ENCODE measurements at regions not wholly inside any gene's neighbourhood (a gene's known extent, or its start where the extent isn't known, plus 50 kb on each side); places are given as distances from the start of the nearest gene placed in this dataset.
"Not testable (repeated sequence)": the region's sequence is repeated elsewhere in the genome, so short reads cannot be mapped to it uniquely, and the experiment has no call there.

GRCh38 chr2:49804111-49804510, 649.8 kb upstream of the FSHR start:
- DNase-seq (ENCODE audit: low read depth), result no peak

DNA sequence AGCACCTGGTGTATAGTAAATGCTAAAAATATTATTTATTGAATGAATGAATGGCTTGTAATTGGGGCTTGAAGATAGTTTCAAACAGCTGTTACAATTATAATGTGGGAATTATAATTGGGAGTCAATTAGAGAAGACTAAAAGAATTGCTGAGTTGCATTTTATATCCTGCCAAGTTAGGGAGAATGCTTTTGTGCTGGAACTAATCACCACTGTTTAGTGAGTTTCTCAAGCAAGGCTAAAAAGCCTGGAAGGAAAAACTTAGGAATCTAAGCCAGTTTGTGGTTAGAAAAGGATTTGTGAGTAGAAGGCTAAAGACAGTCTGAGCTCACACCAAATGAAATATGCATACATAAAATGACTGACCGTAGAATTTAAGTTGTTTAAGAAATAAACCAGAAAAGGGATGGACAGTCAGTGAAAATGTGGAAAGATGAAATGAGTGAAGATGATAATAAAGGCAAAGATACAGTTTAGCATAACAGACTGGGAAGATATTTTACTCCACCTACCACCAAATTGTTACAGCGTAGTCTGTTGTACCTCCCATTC, 647.7 kb upstream of the FSHR start:
- peak; percentile 14 for DNase-seq (ENCODE audit: low read depth)

DNA sequence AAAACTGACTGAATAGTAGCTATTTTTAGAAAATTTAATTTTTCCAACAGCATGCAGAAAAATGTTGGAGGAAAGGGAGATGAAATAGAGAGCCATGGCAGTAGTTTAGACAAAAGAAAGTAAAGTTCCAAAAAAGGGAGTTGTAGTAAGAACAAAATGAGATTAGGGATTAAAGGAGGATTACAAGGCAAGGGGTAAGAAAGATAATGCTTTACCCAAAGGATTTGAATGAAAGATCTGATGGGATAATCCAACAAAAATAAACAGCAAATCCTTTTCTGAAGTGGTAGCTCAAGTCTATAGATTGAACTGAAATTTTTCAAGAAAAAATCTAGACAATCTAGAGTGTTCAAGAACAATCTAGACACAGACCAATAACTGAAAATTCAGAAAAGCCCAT, 644.3 kb upstream of the FSHR start:
- DNase-seq (ENCODE audit: low read depth), result no peak

DNA sequence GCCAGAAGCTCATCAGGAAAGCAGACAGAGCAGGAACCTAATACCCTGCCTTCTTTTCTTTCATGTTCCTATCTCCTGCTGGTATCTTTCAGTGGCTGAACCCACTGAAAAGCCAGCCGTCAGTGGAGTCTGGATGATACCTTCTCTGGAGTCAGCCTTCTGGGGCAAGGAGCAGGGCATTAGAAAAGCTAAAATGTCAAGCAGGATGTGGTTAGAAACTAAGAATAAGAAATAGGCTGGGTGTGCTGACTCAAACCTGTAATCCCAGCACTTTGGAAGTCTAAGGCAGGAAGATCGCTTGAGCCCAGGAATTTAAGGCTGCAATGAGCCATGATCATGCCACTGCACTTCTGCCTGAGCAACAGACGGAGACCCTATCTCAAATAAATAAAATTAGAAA, 642.0 kb upstream of the FSHR start:
- peak; percentile 17 for DNase-seq (ENCODE audit: low read depth)

GRCh38 chr2:49794396-49794795, 640.1 kb upstream of the FSHR start:
- no peak for DNase-seq (ENCODE audit: low read depth)

- no peak for DNase-seq (ENCODE audit: low read depth)
These were observed 634.0 kb upstream of the FSHR start for GRCh38 chr2:49788300-49788699.

- DNase-seq (ENCODE audit: low read depth), result no peak
These were observed 626.6 kb upstream of the FSHR start for GRCh38 chr2:49780949-49781348.

- DNase-seq (ENCODE audit: low read depth), result no peak
These were observed 618.1 kb upstream of the FSHR start for GRCh38 chr2:49772299-49772970.

- DNase-seq (ENCODE audit: low read depth), result peak; percentile 37
These were observed 616.6 kb upstream of the FSHR start for GRCh38 chr2:49770919-49771318.

- no peak for DNase-seq (ENCODE audit: low read depth)
These were observed 613.0 kb upstream of the FSHR start for GRCh38 chr2:49767316-49767715.

DNA sequence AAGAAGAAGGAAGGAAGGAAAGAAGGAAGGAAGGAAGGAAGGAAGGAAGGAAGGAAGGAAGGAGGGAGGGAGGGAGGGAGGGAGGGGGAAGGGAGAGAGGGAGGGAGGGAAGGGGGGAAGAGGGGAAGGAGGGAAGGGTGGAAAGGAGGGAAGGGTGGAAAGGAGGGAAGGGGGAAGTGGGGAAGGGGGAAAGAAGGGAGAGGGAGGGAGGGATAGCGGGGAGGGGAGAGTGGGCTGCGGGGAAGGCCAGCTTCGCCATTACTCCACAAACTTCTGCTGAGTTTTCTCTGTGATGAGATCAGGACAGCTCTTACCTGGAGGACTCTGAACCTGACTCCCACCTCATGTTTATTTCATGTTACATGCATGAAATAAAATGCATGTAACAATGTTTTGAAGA, 601.5 kb upstream of the FSHR start:
- DNase-seq (ENCODE audit: low read depth), result no peak

- no peak for DNase-seq (ENCODE audit: low read depth)
These were observed 600.1 kb upstream of the FSHR start for GRCh38 chr2:49754381-49754780.

- DNase-seq (ENCODE audit: low read depth), result peak; percentile 43
These were observed 599.1 kb upstream of the FSHR start for GRCh38 chr2:49753344-49753985.

DNA sequence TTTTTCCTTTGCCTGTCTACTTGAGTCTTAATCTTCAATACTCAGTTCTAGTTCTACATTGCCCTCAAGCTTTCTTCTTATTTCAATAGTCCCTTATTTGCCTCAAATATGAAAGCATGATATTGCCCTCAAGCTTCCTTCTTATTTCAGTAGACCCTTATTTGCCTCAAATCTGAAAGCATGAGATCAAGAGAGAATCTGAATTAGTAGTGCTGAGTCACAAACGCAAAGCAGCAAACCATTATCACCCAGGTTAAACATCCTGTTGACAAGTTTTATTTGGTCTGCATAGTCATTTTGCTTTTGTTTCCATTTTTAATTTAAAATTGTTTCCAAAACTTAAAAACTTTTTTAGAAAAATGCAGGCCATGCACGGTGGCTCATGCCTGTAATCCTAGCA, 583.3 kb upstream of the FSHR start:
- no peak for DNase-seq (ENCODE audit: low read depth)

DNA sequence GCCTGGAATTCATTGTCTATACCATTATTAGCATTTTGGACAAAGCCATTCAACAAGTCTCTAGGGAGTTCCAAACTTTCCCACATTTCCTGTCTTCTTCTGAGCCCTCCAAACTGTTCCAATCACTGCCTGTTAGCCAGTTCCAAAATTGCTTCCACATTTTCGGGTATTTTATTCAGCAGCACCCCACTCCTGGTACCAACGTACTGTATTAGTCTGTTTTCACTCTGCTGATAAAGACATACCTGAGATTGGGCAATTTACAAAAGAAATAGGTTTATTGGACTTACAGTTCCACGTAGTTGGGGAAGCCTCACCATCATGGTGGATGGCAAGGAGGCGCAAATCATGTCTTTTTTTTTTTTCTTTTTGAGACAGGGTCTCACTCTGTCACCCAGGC, 578.6 kb upstream of the FSHR start:
- not testable (repeated sequence) for DNase-seq (ENCODE audit: low read depth)

- no peak for DNase-seq (ENCODE audit: low read depth)
These were observed 564.9 kb upstream of the FSHR start for GRCh38 chr2:49719241-49719640.

DNA sequence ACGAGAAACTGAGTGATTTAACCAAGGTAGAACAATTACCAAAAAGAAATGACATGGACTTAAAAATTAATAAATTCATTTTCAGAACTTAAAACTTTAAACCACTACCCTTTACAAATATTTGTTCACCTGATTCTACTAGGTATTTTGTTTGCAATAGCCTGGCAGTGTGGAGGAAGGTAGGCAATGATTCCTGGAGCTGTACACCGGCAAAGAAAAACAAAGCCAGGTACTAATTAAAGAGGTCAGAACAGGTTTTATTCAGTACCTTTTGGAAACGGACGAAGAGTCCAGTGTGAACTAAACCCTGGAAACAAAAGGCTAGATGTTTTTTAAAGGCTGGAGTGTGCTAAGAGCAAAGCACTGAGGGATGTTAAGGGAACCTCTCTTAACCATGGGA, 561.3 kb upstream of the FSHR start:
- DNase-seq (ENCODE audit: low read depth), result no peak

- no peak for DNase-seq (ENCODE audit: low read depth)
These were observed 560.1 kb upstream of the FSHR start for GRCh38 chr2:49714454-49714853.

GRCh38 chr2:49702740-49703139, 548.4 kb upstream of the FSHR start:
- DNase-seq (ENCODE audit: low read depth), result no peak

DNA sequence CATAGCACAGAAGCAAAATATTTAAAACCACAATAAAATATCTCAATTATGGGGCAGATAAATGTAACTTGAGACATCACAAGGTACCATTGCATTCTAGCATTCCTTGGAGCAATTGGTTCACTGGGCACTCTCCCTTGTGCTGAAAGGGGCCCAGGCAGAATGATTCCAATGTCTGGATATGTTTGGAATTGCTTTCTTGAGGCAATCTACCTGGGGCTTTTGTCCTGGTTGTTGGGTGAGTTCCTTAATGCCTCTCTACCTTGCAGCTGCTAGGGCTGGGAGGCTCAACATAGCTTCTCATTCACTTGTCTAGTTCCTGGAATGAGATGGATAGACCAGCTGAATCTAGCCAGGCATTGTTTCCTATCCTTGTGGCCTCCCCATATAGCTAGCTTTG, 539.6 kb upstream of the FSHR start:
- DNase-seq (ENCODE audit: low read depth), result no peak

GRCh38 chr2:49692022-49692421, 537.7 kb upstream of the FSHR start:
- DNase-seq (ENCODE audit: low read depth), result not testable (repeated sequence)

DNA sequence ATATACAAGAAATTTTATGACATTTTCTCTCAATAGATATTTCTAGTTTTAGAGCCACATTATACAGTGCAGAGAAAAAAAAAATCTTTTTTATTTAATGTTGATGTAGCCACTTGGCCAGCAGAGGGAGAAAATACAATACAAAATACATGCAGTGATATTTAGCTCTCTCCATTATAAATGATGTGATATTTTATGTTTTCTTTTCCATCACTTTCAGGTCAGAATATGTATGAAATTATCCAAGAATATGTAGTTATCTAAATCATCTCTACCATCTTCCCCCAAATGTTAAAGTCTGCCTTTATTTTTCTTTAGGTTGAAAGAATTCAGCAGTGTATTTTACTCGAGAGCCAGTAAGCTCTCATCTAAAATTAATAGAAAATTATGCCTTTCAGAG, 533.6 kb upstream of the FSHR start:
- DNase-seq (ENCODE audit: low read depth), result no peak

DNA sequence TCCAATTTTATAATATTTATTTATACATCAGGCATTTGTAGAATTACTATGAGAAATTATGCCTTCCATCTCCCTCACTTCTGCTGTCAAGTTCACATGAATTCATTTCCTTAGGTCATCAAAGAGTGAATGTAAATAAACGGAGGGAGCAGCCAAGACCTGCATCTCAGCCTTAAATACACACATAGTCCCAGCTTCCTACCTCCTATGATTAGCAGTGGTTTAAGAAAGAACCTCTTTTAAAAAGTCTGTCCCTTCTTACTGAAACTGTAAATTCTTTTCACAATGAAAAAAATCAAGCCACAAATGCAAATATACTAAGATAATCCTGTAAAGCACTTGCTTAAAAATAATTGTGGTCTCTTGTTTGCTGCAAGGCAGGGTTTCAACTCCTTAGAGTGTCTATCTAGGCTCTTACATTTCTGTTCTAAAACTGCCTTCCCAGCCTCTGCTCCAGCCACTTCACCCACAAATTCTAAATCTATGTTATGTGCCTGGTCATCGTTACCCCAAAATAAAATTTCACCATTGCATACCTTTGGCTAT, 532.7 kb upstream of the FSHR start:
- DNase-seq (ENCODE audit: low read depth), result no peak

All from renal cortical epithelial cell (primary cell).